HepG2 (cell line): ENCODE measurements at regions not wholly inside any gene's neighbourhood (a gene's known extent, or its start where the extent isn't known, plus 50 kb on each side); places are given as distances from the start of the nearest gene placed in this dataset.

ENCODE experiments used
- ATAC-seq: fragments of 200-7000 bp; cut with Tn5 transposase; 3 replicates; pipeline ENCODE4 v1.9.1; 2020; ENCODE audit warnings: mild to moderate bottlenecking, moderate library complexity
- BruUV-seq: library from RNA; stranded (reverse); fragments of 400-500 nt; replicated peaks from 2 replicates; lab custom pipeline; 2021; lab: Mats Ljungman, UMichigan
- CTCF ChIA-PET: fragments of 300-600 bp; formaldehyde crosslinking; extraction: SDS; loops from one replicate; lab custom pipeline; 2021; ENCODE audit warnings: low total read pairs, inconsistent platforms, low intra/inter-chr PET ratio; lab: Yijun Ruan, JAX
- POLR2A ChIA-PET: fragments of 350-600 bp; sonication (Branson Sonifier 250); formaldehyde crosslinking; loops from one replicate; lab custom pipeline; 2020; ENCODE audit warnings: antibody characterized with exemption, inconsistent platforms; lab: Yijun Ruan, JAX
- DNase-seq: peaks from one replicate; pipeline ENCODE4 v3.0.0-alpha.2; 2015; ENCODE audit warnings: low spot score
- FAIRE-seq: peaks from 3 replicates; lab custom pipeline; 2011; peaks lifted over from hg19 to GRCh38; lab: Jason Lieb, UNC
- H2AFZ ChIP-seq: one replicate; pipeline ENCODE4 v1.6.1; 2011; ENCODE audit warnings: low read length, inconsistent platforms
- H3K27ac ChIP-seq: fragments of 300-600 bp; 3 replicates; pipeline ENCODE4 v1.8.0; 2011; ENCODE audit warnings: mixed run types, mild to moderate bottlenecking, mixed read lengths, low read length, inconsistent platforms; ENCODE audit not compliant: insufficient read depth; ENCODE audit errors: extremely low read length
- H3K27me3 ChIP-seq, 2 experiments: fragments of 200-600 bp in 1 of 2; 2 replicates in 1 of 2; 3 replicates in 1 of 2; pipeline versions ENCODE4 v1.6.0 to v1.8.0; 2011; ENCODE audit warnings: low read length in 2 of 2, mild to moderate bottlenecking in 2 of 2, moderate library complexity in 2 of 2, inconsistent platforms in 1 of 2; ENCODE audit not compliant: insufficient read depth in 2 of 2, control insufficient read depth in 1 of 2
- H3K36me3 ChIP-seq, 2 experiments: fragments of 200-600 bp in 1 of 2; replicated peaks in 1 of 2; 2 replicates in 1 of 2; 3 replicates in 1 of 2; pipeline versions ENCODE4 v1.5.1 to v1.8.0; 2011; ENCODE audit warnings: low read length in 2 of 2, inconsistent platforms in 1 of 2; ENCODE audit not compliant: insufficient read depth in 2 of 2, control insufficient read depth in 1 of 2
- H3K4me1 ChIP-seq: 2 replicates; pipeline ENCODE4 v1.5.1; 2012; ENCODE audit warnings: low read length, inconsistent platforms; ENCODE audit not compliant: insufficient read depth
- H3K4me2 ChIP-seq: 2 replicates; pipeline ENCODE4 v1.6.0; 2011; ENCODE audit warnings: low read depth, low read length, inconsistent platforms
- H3K4me3 ChIP-seq, 3 experiments: fragments of 200-600 bp in 1 of 3; sonication (generic), shearing (Covaris generic) in 1 of 3; replicated peaks in 1 of 3; 2 replicates each; pipeline ENCODE4 v1.5.1; 2011 to 2016; ENCODE audit warnings: low read length in 3 of 3, inconsistent platforms in 2 of 3, low read depth in 2 of 3, mild to moderate bottlenecking in 2 of 3, control low read depth in 1 of 3, mixed read lengths in 1 of 3; ENCODE audit not compliant: insufficient read depth in 1 of 3
- H3K79me2 ChIP-seq: one replicate; pipeline ENCODE4 v1.6.1; 2011; ENCODE audit warnings: low read length, inconsistent platforms; ENCODE audit not compliant: insufficient read depth
- H3K9ac ChIP-seq: 2 replicates; pipeline ENCODE4 v1.6.0; 2011; ENCODE audit warnings: mild to moderate bottlenecking, low read depth, low read length, inconsistent platforms; ENCODE audit not compliant: insufficient read depth
- H3K9me3 ChIP-seq: 2 replicates; pipeline ENCODE4 v1.5.1; 2012; ENCODE audit warnings: mild to moderate bottlenecking, low read length
- H4K20me1 ChIP-seq: 2 replicates; pipeline ENCODE4 v1.6.0; 2011; ENCODE audit warnings: inconsistent platforms, mild to moderate bottlenecking, low read length, moderate library complexity; ENCODE audit not compliant: insufficient read depth
- ATF7 ChIP-seq, 2 experiments: fragments of 450-650 bp in 1 of 2; sonication (generic) in 1 of 2; formaldehyde crosslinking in 1 of 2; IDR thresholded peaks; 2 replicates each; pipeline versions ENCODE4 v1.4.0 to v1.6.1; 2016 to 2020; ENCODE audit warnings: antibody characterized with exemption in 1 of 2, mild to moderate bottlenecking in 1 of 2, missing genetic modification reagents in 1 of 2
- BRD4 ChIP-seq: sonication (generic); formaldehyde crosslinking; IDR thresholded peaks from 2 replicates; pipeline ENCODE4 v1.4.0; 2020; ENCODE audit warnings: missing genetic modification reagents
- CENPT ChIP-seq: sonication (generic); formaldehyde crosslinking; IDR thresholded peaks from 2 replicates; pipeline ENCODE4 v1.8.0; 2022; ENCODE audit warnings: low read depth, mild to moderate bottlenecking, moderate library complexity, missing genetic modification reagents
- WGBS: methylation state at CpG from one replicate; pipeline ENCODE4 v1.1.6; 2017; ENCODE audit warnings: low lambda C conversion rate; 5-methylcytosine and 5-hydroxymethylcytosine counted together
- in situ Hi-C: cut with HindIII; loops from 2 replicates; pipeline ENCODE4 v1.10.0; 2017; ENCODE audit warnings: low pct_unique_long_range_greater_than_20kb; ENCODE audit not compliant: extremely low pct_ligation_motif_present
- intact Hi-C: fragments of 100-400 bp; cut with micrococcal nuclease; formaldehyde crosslinking; loops from one replicate; pipeline ENCODE4 v1.10.0; 2022; ENCODE audit not compliant: unreplicated experiment
- TF ChIP-seq, protein P1 (sequence below): sonication (generic); formaldehyde crosslinking; IDR thresholded peaks from 2 replicates; pipeline ENCODE4 v1.8.1; 2023; ENCODE audit warnings: mild to moderate bottlenecking, inconsistent platforms, moderate library complexity, missing genetic modification reagents, borderline replicate concordance

DNA sequence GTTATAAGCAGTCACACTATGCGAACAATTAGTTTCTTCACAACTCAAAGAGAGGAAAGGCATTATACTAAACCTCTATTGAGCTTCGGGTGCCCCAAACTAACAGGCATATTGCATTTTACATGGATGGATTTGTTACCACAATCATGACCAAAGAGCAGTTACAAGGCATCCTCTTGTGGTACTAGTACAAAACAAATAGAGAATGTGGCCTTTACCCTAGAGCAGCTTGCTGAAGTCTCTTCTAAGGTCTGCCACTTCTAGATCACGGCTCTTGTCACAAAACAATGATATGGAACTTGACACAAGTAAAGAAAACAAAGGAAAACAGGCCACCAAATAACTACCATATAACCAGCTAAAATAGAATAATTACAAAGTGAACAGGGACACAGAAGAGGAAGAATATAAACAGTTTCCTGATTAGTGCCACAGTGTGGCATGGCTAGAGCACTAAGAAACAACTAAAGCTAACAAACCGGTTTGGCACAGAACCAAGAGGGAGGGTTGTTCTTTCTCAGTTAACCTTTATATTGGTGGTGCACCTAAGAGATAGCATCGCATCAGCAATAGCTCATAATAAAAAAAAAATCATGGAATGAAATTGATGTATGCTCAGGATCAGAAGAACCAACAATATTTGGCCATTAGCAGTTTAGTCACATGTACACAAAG lies 209.7 kb upstream of the ATP2B1 start:
- no peak for FAIRE-seq
- Histone ChIP-seq H3K4me3 (no peak overlapping the region), H3K9me3 (no peaks in the 10 kb centered on the region)
- CTCF ChIA-PET: no interaction called here
- no TSS peak for BruUV-seq
- in situ Hi-C loops: no loop called here
- TF ChIP-seq, protein P1, sequence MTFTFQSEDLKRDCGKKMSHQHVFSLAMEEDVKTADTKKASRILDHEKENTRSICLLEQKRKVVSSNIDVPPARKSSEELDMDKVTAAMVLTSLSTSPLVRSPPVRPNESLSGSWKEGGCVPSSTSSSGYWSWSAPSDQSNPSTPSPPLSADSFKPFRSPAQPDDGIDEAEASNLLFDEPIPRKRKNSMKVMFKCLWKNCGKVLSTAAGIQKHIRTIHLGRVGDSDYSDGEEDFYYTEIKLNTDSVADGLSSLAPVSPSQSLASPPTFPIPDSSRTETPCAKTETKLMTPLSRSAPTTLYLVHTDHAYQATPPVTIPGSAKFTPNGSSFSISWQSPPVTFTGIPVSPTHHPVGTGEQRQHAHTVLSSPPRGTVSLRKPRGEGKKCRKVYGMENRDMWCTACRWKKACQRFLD: no peak
- TF ChIP-seq CENPT (CRISPR knock-in tag): no peak
- TF ChIP-seq, all 625 proteins: peak for 0
- Histone ChIP-seq H3K36me3 (no peaks in the 10 kb centered on the region), H3K27ac (no peak overlapping the region), H3K4me2 (no peak overlapping the region), H3K9ac (no peak overlapping the region), H2AFZ (no peak overlapping the region), H3K4me1 (no peaks in the 10 kb centered on the region), H4K20me1 (no peaks in the 10 kb centered on the region), H3K79me2 (no peaks in the 10 kb centered on the region), H3K27me3 (no peaks in the 10 kb centered on the region)
- intact Hi-C loops: no loop called here
- POLR2A ChIA-PET: no interaction called here
- WGBS: 17% methylated on average over 5 of the region's 5 CpGs
- ATAC-seq (no peak), DNase-seq (no peak)

DNA sequence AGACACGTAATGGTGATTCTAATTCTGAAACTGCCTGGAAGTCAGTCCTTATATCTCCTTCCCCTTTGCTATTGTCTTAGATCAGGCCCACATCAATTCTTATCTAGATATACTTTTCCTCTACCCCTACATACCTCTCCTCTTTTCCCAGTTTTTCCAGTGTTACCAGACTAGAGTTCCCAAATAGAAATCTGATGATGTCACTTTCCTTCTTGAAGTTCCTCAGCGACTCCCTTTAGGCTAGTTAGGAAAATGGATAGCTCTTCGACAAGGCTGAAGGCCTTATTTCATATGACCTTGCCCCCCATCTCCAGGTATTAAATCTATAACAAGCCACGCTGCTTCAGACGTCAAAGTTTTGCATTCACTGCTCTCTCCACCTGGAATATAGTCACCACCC lies 201.1 kb upstream of the ATP2B1 start:
- H3K9ac ChIP-seq: no peak overlapping the region
- in situ Hi-C loops: no loop called here
- TF ChIP-seq BRD4 (CRISPR knock-in tag) (no peak), ATF7 (IDR thresholded peaks at IDR 0.05) (peak; percentile 68), ATF7 (CRISPR knock-in tag; IDR thresholded peaks at IDR 0.05) (no peak)
- H3K4me3 ChIP-seq: no peak overlapping the region
- BruUV-seq: no TSS peak
- H3K36me3 ChIP-seq: no peaks in the 10 kb centered on the region
- ChIA-PET CTCF (no interaction called here), POLR2A (no interaction called here)
- no peaks in the 10 kb centered on the region for H3K9me3 ChIP-seq
- no peaks in the 10 kb centered on the region for H4K20me1 ChIP-seq
- no peak overlapping the region for H3K27ac ChIP-seq
- under 1% methylated on average over 5 of the region's 5 CpGs for WGBS
- no peaks in the 10 kb centered on the region for H3K4me1 ChIP-seq
- H2AFZ ChIP-seq: no peak overlapping the region
- no peaks in the 10 kb centered on the region for H3K79me2 ChIP-seq
- no peak overlapping the region for H3K4me2 ChIP-seq
- no peaks in the 10 kb centered on the region for H3K27me3 ChIP-seq
- FAIRE-seq: no peak
- intact Hi-C loops: no loop called here
- no peak for DNase-seq
- no peak for ATAC-seq
